NCI-H345 (cell line): ENCODE measurements at regions not wholly inside any gene's neighbourhood (a gene's known extent, or its start where the extent isn't known, plus 50 kb on each side); places are given as distances from the start of the nearest gene placed in this dataset.
A peak's percentile ranks its signal among the peaks of the same experiment; 100 is the strongest.
"Not testable (repeated sequence)": the region's sequence is repeated elsewhere in the genome, so short reads cannot be mapped to it uniquely, and the experiment has no call there.

Experiments
- DNase-seq: peaks from one replicate; lab custom pipeline; 2025; lab: John Stamatoyannopoulos, UW

GRCh38 chr5:3191585-3191984 lies 404.0 kb upstream of the IRX1 start:
- no peak for DNase-seq

- DNase-seq: no peak
Measured at GRCh38 chr5:3190930-3191329, 404.7 kb upstream of the IRX1 start.

GRCh38 chr5:3190433-3190832 lies 405.2 kb upstream of the IRX1 start:
- DNase-seq: no peak

- peak; percentile 52 for DNase-seq
Measured at GRCh38 chr5:3187771-3188425, 407.7 kb upstream of the IRX1 start.

- DNase-seq: no peak
Measured at GRCh38 chr5:3186736-3187405, 408.8 kb upstream of the IRX1 start.

GRCh38 chr5:3186156-3186555 lies 409.5 kb upstream of the IRX1 start:
- no peak for DNase-seq

GRCh38 chr5:3185488-3185887 lies 410.1 kb upstream of the IRX1 start:
- DNase-seq: no peak

GRCh38 chr5:3182133-3182876 lies 413.3 kb upstream of the IRX1 start:
- DNase-seq: no peak

- no peak for DNase-seq
Measured at GRCh38 chr5:3181671-3182070, 414.0 kb upstream of the IRX1 start.

GRCh38 chr5:3180636-3181035 lies 415.0 kb upstream of the IRX1 start:
- no peak for DNase-seq

- DNase-seq: no peak
Measured at GRCh38 chr5:3179220-3179619, 416.4 kb upstream of the IRX1 start.

- no peak for DNase-seq
Measured at GRCh38 chr5:3177338-3177737, 418.3 kb upstream of the IRX1 start.

- no peak for DNase-seq
Measured at GRCh38 chr5:3175416-3175815, 420.2 kb upstream of the IRX1 start.

- no peak for DNase-seq
Measured at GRCh38 chr5:3167473-3167872, 416.0 kb upstream of the IRX2 start.

GRCh38 chr5:3163626-3164025 lies 412.1 kb upstream of the IRX2 start:
- DNase-seq: no peak

- no peak for DNase-seq
Measured at GRCh38 chr5:3161672-3162071, 410.2 kb upstream of the IRX2 start.

- no peak for DNase-seq
Measured at GRCh38 chr5:3157214-3157613, 405.7 kb upstream of the IRX2 start.

- no peak for DNase-seq
Measured at GRCh38 chr5:3155717-3156116, 404.2 kb upstream of the IRX2 start.

- DNase-seq: no peak
Measured at GRCh38 chr5:3155046-3155445, 403.6 kb upstream of the IRX2 start.

- no peak for DNase-seq
Measured at GRCh38 chr5:3153906-3154305, 402.4 kb upstream of the IRX2 start.

- no peak for DNase-seq
Measured at GRCh38 chr5:3153226-3153858, 401.9 kb upstream of the IRX2 start.

- DNase-seq: no peak
Measured at GRCh38 chr5:3149899-3150298, 398.4 kb upstream of the IRX2 start.

- not testable (repeated sequence) for DNase-seq
Measured at GRCh38 chr5:3147405-3147804, 395.9 kb upstream of the IRX2 start.
